CD4-positive, alpha-beta T cell (primary cell): ENCODE measurements at regions not wholly inside any gene's neighbourhood (a gene's known extent, or its start where the extent isn't known, plus 50 kb on each side); places are given as distances from the start of the nearest gene placed in this dataset.
A peak's percentile ranks its signal among the peaks of the same experiment; 100 is the strongest.

Source experiments
- ATAC-seq: fragments of 200-7000 bp; cut with Tn5 transposase; one replicate; pipeline ENCODE4 v1.10.0; 2022; ENCODE audit warnings: mild to moderate bottlenecking; ENCODE audit not compliant: poor library complexity
- CTCF ChIA-PET: fragments of 350-600 bp; sonication (Branson Sonifier 250); formaldehyde crosslinking; loops from one replicate; lab custom pipeline; 2021; ENCODE audit warnings: antibody characterized with exemption, inconsistent platforms; lab: Charles Lee
- POLR2A ChIA-PET: fragments of 350-600 bp; sonication (Branson Sonifier 250); formaldehyde crosslinking; loops from one replicate; lab custom pipeline; 2021; ENCODE audit warnings: antibody characterized with exemption, inconsistent platforms; lab: Charles Lee
- DNase-seq, 14 experiments: peaks; one replicate each; pipeline ENCODE4 v3.0.0-alpha.2; 2013 to 2020; ENCODE audit warnings: mixed read lengths in 2 of 14
- H3K27ac ChIP-seq, 2 donors: one replicate each; pipeline versions ENCODE4 v1.5.1 to v1.7.0; 2013; ENCODE audit warnings: low read length in 2 of 2, low read depth in 1 of 2, mild to moderate bottlenecking in 1 of 2
- H3K27me3 ChIP-seq, 2 experiments: 1 replicate in 1 of 2; 2 replicates in 1 of 2; pipeline versions ENCODE4 v1.6.1 to v1.7.0; 2013; ENCODE audit warnings: low read length in 2 of 2, control low read depth in 1 of 2, mild to moderate bottlenecking in 1 of 2, moderate library complexity in 1 of 2; ENCODE audit not compliant: insufficient read depth in 2 of 2, control insufficient read depth in 1 of 2
- H3K36me3 ChIP-seq: one replicate; pipeline ENCODE4 v1.6.1; 2013; ENCODE audit warnings: low read length, control low read depth; ENCODE audit not compliant: insufficient read depth
- H3K4me1 ChIP-seq: one replicate; pipeline ENCODE4 v1.6.1; 2013; ENCODE audit warnings: low read length, control low read depth; ENCODE audit not compliant: insufficient read depth
- H3K4me3 ChIP-seq: one replicate; pipeline ENCODE4 v1.5.1; 2013; ENCODE audit warnings: mild to moderate bottlenecking, low read length, moderate library complexity
- H3K9me3 ChIP-seq, 2 experiments: 1 replicate in 1 of 2; 2 replicates in 1 of 2; pipeline versions ENCODE4 v1.6.1 to v1.7.0; 2013; ENCODE audit warnings: low read length in 2 of 2, mild to moderate bottlenecking in 2 of 2, control low read depth in 1 of 2, moderate library complexity in 1 of 2; ENCODE audit not compliant: control insufficient read depth in 1 of 2, insufficient read depth in 1 of 2
- H3K27ac Mint-ChIP-seq: one replicate; pipeline ENCODE4 v1.8.0; 2020; ENCODE audit warnings: mixed read lengths
- H3K27me3 Mint-ChIP-seq: one replicate; pipeline ENCODE4 v1.8.0; 2021; ENCODE audit warnings: mixed read lengths
- H3K36me3 Mint-ChIP-seq: one replicate; pipeline ENCODE4 v1.8.0; 2021; ENCODE audit warnings: low read depth, mixed read lengths
- H3K4me1 Mint-ChIP-seq: one replicate; pipeline ENCODE4 v1.8.0; 2021; ENCODE audit warnings: low read depth, mixed read lengths
- H3K4me3 Mint-ChIP-seq: one replicate; pipeline ENCODE4 v1.8.0; 2020; ENCODE audit warnings: mild to moderate bottlenecking, mixed read lengths
- H3K9me3 Mint-ChIP-seq: one replicate; pipeline ENCODE4 v1.8.0; 2020; ENCODE audit warnings: mixed read lengths
- CTCF ChIP-seq: fragments of 200-600 bp; IDR thresholded peaks from one replicate; pipeline ENCODE4 v1.8.0; 2022; ENCODE audit warnings: antibody characterized with exemption, mild to moderate bottlenecking
- intact Hi-C, 2 experiments: fragments of 100-400 bp; cut with DNase I in 1 of 2; cut with micrococcal nuclease in 1 of 2; formaldehyde crosslinking; loops; one replicate each; pipeline versions ENCODE4 v1.15.1 to v1.9.0; 2023 to 2025; cut with DNase I, micrococcal nuclease

- no peaks in the 10 kb centered on the region for H3K27me3 ChIP-seq
- no peaks in the 10 kb centered on the region for H3K36me3 ChIP-seq
- ChIA-PET POLR2A (no interaction called here), CTCF (interaction anchor here (0.7 to 1.2 kb wide), 2 partner anchors 52 to 102 kb away, joined by 3 to 4 read pairs; no protein-coding TSS in a partner anchor)
- ATAC-seq (no peak), DNase-seq (no peak)
- intact Hi-C loops: loop anchor here in 1 of 2 experiments (5.0 kb wide), 1 partner anchor 33 kb away; no protein-coding TSS in a partner anchor
- peaks cover 94% of the 10 kb centered on the region for H3K4me1 Mint-ChIP-seq
- peak overlapping the region; percentile 84 for H3K27ac Mint-ChIP-seq
- no peak overlapping the region for H3K4me3 Mint-ChIP-seq
- H3K36me3 Mint-ChIP-seq: peaks cover 9% of the 10 kb centered on the region
- no peaks in the 10 kb centered on the region for H3K9me3 Mint-ChIP-seq
- no peak overlapping the region for H3K4me3 ChIP-seq
- H3K4me1 ChIP-seq: peaks cover 39% of the 10 kb centered on the region
- no peaks in the 10 kb centered on the region for H3K9me3 ChIP-seq
- no peaks in the 10 kb centered on the region for H3K27me3 Mint-ChIP-seq
- TF ChIP-seq CTCF: no peak
- H3K27ac ChIP-seq: no peak overlapping the region
Measured at GRCh38 chr2:134170294-134170693, 83.6 kb upstream of the MGAT5 start.

GRCh38 chr2:134170700-134171099 is 83.2 kb upstream of the MGAT5 start:
- ChIA-PET POLR2A (interaction anchor here (0.6 kb wide), 1 partner anchor 867 kb away, joined by 3 read pairs; no protein-coding TSS in a partner anchor), CTCF (interaction anchor here (1.0 kb wide), 1 partner anchor 281 kb away, joined by 3 read pairs; no protein-coding TSS in a partner anchor)
- Mint-ChIP-seq H3K27ac (peak overlapping the region; percentile 84), H3K27me3 (no peaks in the 10 kb centered on the region), H3K4me3 (no peak overlapping the region), H3K4me1 (peaks cover 96% of the 10 kb centered on the region), H3K36me3 (peaks cover 9% of the 10 kb centered on the region), H3K9me3 (no peaks in the 10 kb centered on the region)
- H3K4me1 ChIP-seq: peaks cover 43% of the 10 kb centered on the region
- H3K27me3 ChIP-seq: no peaks in the 10 kb centered on the region
- ATAC-seq: no peak
- H3K9me3 ChIP-seq: no peaks in the 10 kb centered on the region
- intact Hi-C loops: loop anchor here in 1 of 2 experiments (5.0 kb wide), 1 partner anchor 33 kb away; no protein-coding TSS in a partner anchor
- H3K4me3 ChIP-seq: no peak overlapping the region
- H3K27ac ChIP-seq: no peak overlapping the region
- DNase-seq: no peak
- TF ChIP-seq CTCF: no peak
- no peaks in the 10 kb centered on the region for H3K36me3 ChIP-seq

- POLR2A ChIA-PET: interaction anchor here (1.0 to 1.6 kb wide), 3 partner anchors 10 to 46 kb away, joined by 4 read pairs; no protein-coding TSS in a partner anchor
- H3K27me3 ChIP-seq: no peaks in the 10 kb centered on the region
- no peaks in the 10 kb centered on the region for H3K9me3 Mint-ChIP-seq
- peak overlapping the region; percentile 72 for H3K27ac Mint-ChIP-seq
- no peak for DNase-seq
- H3K4me3 Mint-ChIP-seq: no peak overlapping the region
- TF ChIP-seq CTCF: no peak
- no peak overlapping the region for H3K27ac ChIP-seq
- H3K4me1 Mint-ChIP-seq: peaks cover 92% of the 10 kb centered on the region
- peaks cover 4% of the 10 kb centered on the region for H3K36me3 ChIP-seq
- H3K4me1 ChIP-seq: peaks cover 55% of the 10 kb centered on the region
- intact Hi-C loops: loop anchor here in 1 of 2 experiments (5.0 kb wide), 1 partner anchor 36 kb away; no protein-coding TSS in a partner anchor
- CTCF ChIA-PET: no interaction called here
- H3K4me3 ChIP-seq: no peak overlapping the region
- H3K36me3 Mint-ChIP-seq: peaks cover 9% of the 10 kb centered on the region
- no peaks in the 10 kb centered on the region for H3K9me3 ChIP-seq
- peak; percentile 16 for ATAC-seq
- no peaks in the 10 kb centered on the region for H3K27me3 Mint-ChIP-seq
Measured at GRCh38 chr2:134173338-134174016, 80.4 kb upstream of the MGAT5 start.
